ENCODE measurements at regions not wholly inside any gene's neighbourhood (a gene's known extent, or its start where the extent isn't known, plus 50 kb on each side); places are given as distances from the start of the nearest gene placed in this dataset.

DNA sequence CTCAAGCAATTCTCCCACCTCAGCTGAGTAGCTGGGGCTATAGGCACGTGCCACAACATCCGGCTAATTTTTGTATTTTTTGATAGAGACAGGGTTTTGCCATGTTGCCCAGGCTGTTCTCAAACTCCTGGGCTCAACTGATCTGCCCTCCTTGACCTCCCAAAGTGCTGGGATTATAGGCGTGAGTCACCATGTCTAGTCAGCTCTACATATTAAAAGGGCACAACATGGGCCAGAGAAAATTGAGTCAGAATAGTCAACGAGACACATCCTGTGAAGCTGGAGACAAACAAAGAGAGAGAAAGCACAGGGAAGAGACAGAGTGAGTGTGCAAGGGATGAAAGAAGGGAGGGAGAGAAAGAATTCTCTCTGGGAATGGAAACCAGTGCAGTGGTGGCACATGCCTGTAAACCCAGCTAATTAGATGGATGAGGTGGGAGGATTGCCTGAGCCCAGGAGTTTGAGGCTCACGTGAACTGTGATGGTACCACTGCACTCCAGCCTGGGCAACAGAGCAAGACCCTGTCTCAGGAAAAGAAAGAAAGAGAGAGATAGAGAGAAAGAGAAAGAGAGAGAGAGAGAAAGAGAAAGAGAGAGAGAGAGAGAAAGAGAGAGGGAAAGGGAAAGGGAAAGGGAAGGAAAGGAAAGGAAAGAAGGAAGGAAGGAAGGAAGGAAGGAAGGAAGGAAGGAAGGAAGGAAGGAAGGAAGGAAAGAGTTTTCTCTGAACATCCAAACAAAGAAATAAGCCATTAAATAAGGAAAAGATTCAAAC is 107.2 kb upstream of the SLC25A36 start:
- Histone ChIP-seq H3K36me3 (ENCODE audit: control insufficient read depth in 3 of 3, insufficient read depth in 3 of 3, low read length in 3 of 3) (no peaks in the 10 kb centered on the region), H3K27me3 (ENCODE audit: control insufficient read depth in 3 of 3, insufficient read depth in 3 of 3, low read length in 3 of 3) (no peaks in the 10 kb centered on the region), H3K9ac (ENCODE audit: low read depth in 1 of 3, low read length in 3 of 3) (no peak overlapping the region), H3K4me1 (ENCODE audit: control insufficient read depth in 3 of 3, insufficient read depth in 3 of 3, low read length in 3 of 3) (no peaks in the 10 kb centered on the region), H3K4me3 (ENCODE audit: low read length in 3 of 3) (no peak overlapping the region), H3K9me3 (ENCODE audit: control insufficient read depth in 3 of 3, low read length in 3 of 3) (no peaks in the 10 kb centered on the region), H3K27ac (ENCODE audit: low read depth, low read length) (no peak overlapping the region)

DNA sequence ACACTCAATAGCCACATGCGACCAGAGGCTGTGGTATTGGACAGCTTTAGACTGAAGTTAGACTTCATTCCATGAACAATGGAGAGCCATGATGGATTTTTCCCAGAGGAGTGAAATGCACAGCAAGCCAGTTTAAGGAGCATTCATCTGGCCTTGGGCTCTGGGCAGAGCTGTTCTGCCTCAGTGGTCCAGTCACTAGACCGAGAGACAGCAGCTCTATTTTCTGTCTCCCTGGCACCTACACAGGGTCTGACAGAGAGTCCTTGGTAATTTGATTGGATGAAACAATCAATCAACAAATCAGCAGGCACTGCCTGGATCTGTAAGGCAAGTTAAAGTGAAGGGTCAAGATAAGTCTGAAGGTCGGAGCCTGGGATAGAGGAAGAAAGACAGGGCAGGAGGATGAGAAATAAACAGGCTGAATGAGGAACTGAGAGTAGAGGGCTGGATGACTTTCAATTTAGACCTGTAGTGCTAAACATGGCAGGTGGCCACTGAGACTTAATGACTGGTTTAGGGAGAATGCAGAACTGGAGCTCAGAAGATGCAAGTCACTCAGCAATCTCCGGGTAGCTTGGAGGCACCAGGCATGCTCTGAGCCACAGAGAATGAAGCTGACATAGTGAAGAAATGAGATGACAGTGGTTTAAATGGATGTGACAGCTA is 98.5 kb upstream of the SLC25A36 start:
- Histone ChIP-seq H3K36me3 (ENCODE audit: control insufficient read depth in 3 of 3, insufficient read depth in 3 of 3, low read length in 3 of 3) (no peaks in the 10 kb centered on the region), H3K9me3 (ENCODE audit: control insufficient read depth in 3 of 3, low read length in 3 of 3) (no peaks in the 10 kb centered on the region), H3K4me3 (ENCODE audit: low read length in 3 of 3) (no peak overlapping the region), H3K9ac (ENCODE audit: low read depth in 1 of 3, low read length in 3 of 3) (no peak overlapping the region), H3K27me3 (ENCODE audit: control insufficient read depth in 3 of 3, insufficient read depth in 3 of 3, low read length in 3 of 3) (no peaks in the 10 kb centered on the region), H3K27ac (ENCODE audit: low read depth, low read length) (no peak overlapping the region), H3K4me1 (ENCODE audit: control insufficient read depth in 3 of 3, insufficient read depth in 3 of 3, low read length in 3 of 3) (no peaks in the 10 kb centered on the region)

DNA sequence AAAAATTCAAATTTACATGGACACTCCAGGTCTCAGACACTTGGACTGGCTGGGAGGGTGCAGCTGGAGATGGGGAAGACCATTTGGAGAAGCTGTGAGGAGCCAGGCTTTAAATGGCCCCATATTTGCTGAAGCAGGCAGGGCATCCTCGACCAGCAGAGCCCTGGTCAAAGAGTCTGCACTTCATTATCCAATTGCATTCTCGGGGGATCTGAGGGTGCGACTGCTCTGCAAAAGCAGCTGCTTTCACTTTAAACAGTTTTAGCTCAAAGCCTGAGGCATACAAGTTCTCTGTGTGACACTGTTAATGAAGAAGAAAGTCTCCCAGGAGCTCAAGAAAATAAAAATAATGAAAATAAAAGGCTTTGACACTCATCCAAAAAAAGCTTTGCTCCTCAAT is 98.0 kb upstream of the SLC25A36 start:
- H3K4me1 ChIP-seq (ENCODE audit: control insufficient read depth in 3 of 3, insufficient read depth in 3 of 3, low read length in 3 of 3) = peaks cover 0 to 1% (median under 1%) of the 10 kb centered on the region in 3 donors
- no peak overlapping the region for H3K9ac ChIP-seq (ENCODE audit: low read depth in 1 of 3, low read length in 3 of 3)
- H3K27me3 ChIP-seq (ENCODE audit: control insufficient read depth in 3 of 3, insufficient read depth in 3 of 3, low read length in 3 of 3) = no peaks in the 10 kb centered on the region
- no peaks in the 10 kb centered on the region for H3K9me3 ChIP-seq (ENCODE audit: control insufficient read depth in 3 of 3, low read length in 3 of 3)
- H3K4me3 ChIP-seq (ENCODE audit: low read length in 3 of 3) = no peak overlapping the region
- H3K36me3 ChIP-seq (ENCODE audit: control insufficient read depth in 3 of 3, insufficient read depth in 3 of 3, low read length in 3 of 3) = no peaks in the 10 kb centered on the region
- H3K27ac ChIP-seq (ENCODE audit: low read depth, low read length) = no peak overlapping the region

DNA sequence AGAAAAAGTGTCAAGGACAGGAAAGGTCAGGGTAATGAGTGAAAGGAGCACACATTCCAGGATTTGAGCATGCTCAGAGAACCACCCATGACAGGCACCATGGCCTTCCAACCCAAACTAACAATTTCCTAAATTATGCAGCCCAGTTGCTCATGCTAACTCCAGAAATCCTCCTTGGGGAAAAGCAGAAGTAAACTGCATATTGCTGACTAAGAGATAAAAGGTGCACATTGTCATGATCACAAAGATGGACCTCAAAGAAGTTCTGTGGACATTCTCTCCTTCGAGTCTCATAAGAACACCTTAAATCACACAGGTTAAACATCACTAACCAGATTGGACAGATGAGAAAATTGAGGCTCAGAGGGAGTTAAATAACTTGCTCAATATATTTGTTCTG is 97.6 kb upstream of the SLC25A36 start:
- Histone ChIP-seq H3K27me3 (ENCODE audit: control insufficient read depth in 3 of 3, insufficient read depth in 3 of 3, low read length in 3 of 3) (no peaks in the 10 kb centered on the region), H3K27ac (ENCODE audit: low read depth, low read length) (no peak overlapping the region), H3K9ac (ENCODE audit: low read depth in 1 of 3, low read length in 3 of 3) (no peak overlapping the region), H3K9me3 (ENCODE audit: control insufficient read depth in 3 of 3, low read length in 3 of 3) (no peaks in the 10 kb centered on the region), H3K4me1 (ENCODE audit: control insufficient read depth in 3 of 3, insufficient read depth in 3 of 3, low read length in 3 of 3) (peaks cover 0 to 6% (median 5%) of the 10 kb centered on the region in 3 donors), H3K36me3 (ENCODE audit: control insufficient read depth in 3 of 3, insufficient read depth in 3 of 3, low read length in 3 of 3) (no peaks in the 10 kb centered on the region), H3K4me3 (ENCODE audit: low read length in 3 of 3) (no peak overlapping the region)

DNA sequence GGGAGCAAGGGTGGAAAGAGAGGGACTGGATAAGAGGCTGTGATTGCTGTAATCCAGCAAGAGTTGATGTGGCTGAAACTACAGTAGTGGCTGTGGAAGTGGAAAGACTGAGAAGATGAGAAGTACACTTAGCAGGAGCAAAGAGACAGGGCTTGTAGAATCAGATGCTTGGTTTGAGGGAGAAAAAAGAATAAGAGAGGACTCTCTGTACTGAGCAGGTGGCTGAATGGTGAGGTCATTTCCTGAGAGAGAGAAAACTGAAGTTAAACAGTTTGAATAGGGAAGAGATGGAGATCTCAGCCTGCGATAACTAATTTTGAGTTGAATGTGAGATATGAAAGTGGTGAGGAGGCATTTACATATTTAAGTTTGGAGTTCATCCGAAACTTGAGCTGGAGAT is 95.8 kb upstream of the SLC25A36 start:
- Histone ChIP-seq H3K27ac (ENCODE audit: low read depth, low read length) (no peak overlapping the region), H3K9me3 (ENCODE audit: control insufficient read depth in 3 of 3, low read length in 3 of 3) (no peaks in the 10 kb centered on the region), H3K4me1 (ENCODE audit: control insufficient read depth in 3 of 3, insufficient read depth in 3 of 3, low read length in 3 of 3) (peaks cover 0 to 20% (median 13%) of the 10 kb centered on the region in 3 donors), H3K27me3 (ENCODE audit: control insufficient read depth in 3 of 3, insufficient read depth in 3 of 3, low read length in 3 of 3) (no peaks in the 10 kb centered on the region), H3K36me3 (ENCODE audit: control insufficient read depth in 3 of 3, insufficient read depth in 3 of 3, low read length in 3 of 3) (no peaks in the 10 kb centered on the region), H3K4me3 (ENCODE audit: low read length in 3 of 3) (no peak overlapping the region), H3K9ac (ENCODE audit: low read depth in 1 of 3, low read length in 3 of 3) (no peak overlapping the region)

DNA sequence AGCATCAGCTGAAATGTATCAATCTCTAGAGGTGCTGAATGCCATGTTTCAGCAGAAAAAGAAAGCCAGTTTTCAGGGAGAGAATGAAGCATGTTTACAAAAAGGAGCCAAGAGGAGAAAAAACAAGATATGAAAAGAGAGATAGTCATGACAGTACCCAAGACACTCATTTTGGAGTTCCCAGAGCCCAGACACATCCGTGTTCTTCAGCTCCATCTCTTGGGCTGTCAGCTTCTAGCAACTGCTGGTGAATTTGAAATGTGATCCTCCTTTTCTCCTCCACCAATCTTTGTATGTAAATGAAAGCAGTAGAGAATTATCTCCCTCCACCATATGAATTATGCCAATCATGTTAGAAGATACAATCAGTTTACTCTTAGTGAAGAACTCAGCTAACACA is 93.0 kb upstream of the SLC25A36 start:
- Histone ChIP-seq H3K36me3 (ENCODE audit: control insufficient read depth in 3 of 3, insufficient read depth in 3 of 3, low read length in 3 of 3) (no peaks in the 10 kb centered on the region), H3K9ac (ENCODE audit: low read depth in 1 of 3, low read length in 3 of 3) (no peak overlapping the region), H3K27ac (ENCODE audit: low read depth, low read length) (no peak overlapping the region)

DNA sequence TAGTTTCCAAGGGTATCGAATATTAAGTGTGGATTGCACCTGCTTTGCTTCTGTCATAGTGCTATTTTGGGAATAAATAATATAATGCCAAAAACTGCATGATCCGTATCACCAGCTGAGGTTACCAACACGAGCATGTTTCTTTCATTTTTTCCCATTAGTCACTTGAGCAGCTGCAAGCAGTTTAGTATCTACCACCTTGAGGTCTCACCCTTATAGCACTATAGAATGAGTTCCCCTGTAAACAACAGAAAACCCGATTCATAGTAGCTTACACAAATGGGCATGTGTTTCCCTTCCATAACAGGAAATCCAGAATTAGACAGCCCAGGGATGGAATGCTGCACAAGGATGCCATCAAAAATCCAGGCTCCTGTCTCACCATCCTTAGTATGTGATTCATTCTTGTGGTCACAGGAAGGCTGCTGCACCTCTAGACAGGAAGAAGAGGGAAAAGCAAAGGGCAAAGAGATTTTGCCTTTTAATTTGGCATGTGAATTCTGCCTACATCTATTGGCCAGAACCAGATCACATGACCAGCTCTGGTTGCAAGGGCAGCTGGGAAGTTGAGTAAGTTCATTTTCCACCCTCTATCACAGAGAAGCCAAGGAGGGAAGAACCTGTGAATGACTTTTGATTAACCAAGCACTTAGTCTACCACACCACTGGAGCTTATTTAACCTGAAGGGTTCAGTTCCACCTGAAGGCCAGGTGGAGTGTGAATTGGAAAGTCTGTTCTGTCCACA is 91.3 kb upstream of the SLC25A36 start:
- H3K36me3 ChIP-seq (ENCODE audit: control insufficient read depth in 3 of 3, insufficient read depth in 3 of 3, low read length in 3 of 3) = no peaks in the 10 kb centered on the region
- peak overlapping the region in 2 of 3 donors; percentile 18 to 27 for H3K9ac ChIP-seq (ENCODE audit: low read depth in 1 of 3, low read length in 3 of 3)
- peak overlapping the region; percentile 34 to 55 (median 45) for H3K4me3 ChIP-seq (ENCODE audit: low read length in 3 of 3)
- no peaks in the 10 kb centered on the region for H3K9me3 ChIP-seq (ENCODE audit: control insufficient read depth in 3 of 3, low read length in 3 of 3)
- H3K27ac ChIP-seq (ENCODE audit: low read depth, low read length) = peak overlapping the region; percentile 68
- no peaks in the 10 kb centered on the region for H3K27me3 ChIP-seq (ENCODE audit: control insufficient read depth in 3 of 3, insufficient read depth in 3 of 3, low read length in 3 of 3)
- peaks cover 0 to 21% (median 13%) of the 10 kb centered on the region in 3 donors for H3K4me1 ChIP-seq (ENCODE audit: control insufficient read depth in 3 of 3, insufficient read depth in 3 of 3, low read length in 3 of 3)

More for the DNA sequence above, 93.0 kb upstream of the SLC25A36 start:
- Histone ChIP-seq H3K27me3 (ENCODE audit: control insufficient read depth in 3 of 3, insufficient read depth in 3 of 3, low read length in 3 of 3) (no peaks in the 10 kb centered on the region), H3K4me3 (ENCODE audit: low read length in 3 of 3) (no peak overlapping the region), H3K4me1 (ENCODE audit: control insufficient read depth in 3 of 3, insufficient read depth in 3 of 3, low read length in 3 of 3) (peaks cover 0 to 21% (median 13%) of the 10 kb centered on the region in 3 donors), H3K9me3 (ENCODE audit: control insufficient read depth in 3 of 3, low read length in 3 of 3) (no peaks in the 10 kb centered on the region)

DNA sequence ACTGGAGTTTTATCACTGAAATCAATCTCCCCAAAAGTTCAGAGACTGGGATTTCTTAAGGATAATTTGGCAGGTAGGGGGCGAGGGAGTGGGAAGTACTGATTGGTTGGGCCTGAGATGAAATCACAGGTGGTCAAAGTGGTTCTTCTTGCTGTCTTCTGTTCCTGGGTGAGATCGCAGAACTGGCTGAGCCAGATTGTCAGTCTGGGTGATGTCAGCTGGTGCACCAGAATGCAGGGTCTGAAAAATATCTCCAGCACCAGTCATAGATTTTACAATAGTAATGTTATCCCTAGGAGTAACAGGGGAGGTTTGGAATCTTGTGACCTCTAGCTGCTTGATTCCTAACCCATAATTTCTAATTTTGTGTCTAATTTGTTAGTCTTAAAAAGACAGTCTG is 86.7 kb upstream of the SLC25A36 start:
- no peaks in the 10 kb centered on the region for H3K36me3 ChIP-seq (ENCODE audit: control insufficient read depth in 3 of 3, insufficient read depth in 3 of 3, low read length in 3 of 3)
- no peaks in the 10 kb centered on the region for H3K27me3 ChIP-seq (ENCODE audit: control insufficient read depth in 3 of 3, insufficient read depth in 3 of 3, low read length in 3 of 3)
- H3K9ac ChIP-seq (ENCODE audit: low read depth in 1 of 3, low read length in 3 of 3) = no peak overlapping the region
- no peak overlapping the region for H3K27ac ChIP-seq (ENCODE audit: low read depth, low read length)
- H3K4me3 ChIP-seq (ENCODE audit: low read length in 3 of 3) = no peak overlapping the region
- H3K9me3 ChIP-seq (ENCODE audit: control insufficient read depth in 3 of 3, low read length in 3 of 3) = no peaks in the 10 kb centered on the region
- H3K4me1 ChIP-seq (ENCODE audit: control insufficient read depth in 3 of 3, insufficient read depth in 3 of 3, low read length in 3 of 3) = peaks cover 0 to 8% (median 0%) of the 10 kb centered on the region in 3 donors

DNA sequence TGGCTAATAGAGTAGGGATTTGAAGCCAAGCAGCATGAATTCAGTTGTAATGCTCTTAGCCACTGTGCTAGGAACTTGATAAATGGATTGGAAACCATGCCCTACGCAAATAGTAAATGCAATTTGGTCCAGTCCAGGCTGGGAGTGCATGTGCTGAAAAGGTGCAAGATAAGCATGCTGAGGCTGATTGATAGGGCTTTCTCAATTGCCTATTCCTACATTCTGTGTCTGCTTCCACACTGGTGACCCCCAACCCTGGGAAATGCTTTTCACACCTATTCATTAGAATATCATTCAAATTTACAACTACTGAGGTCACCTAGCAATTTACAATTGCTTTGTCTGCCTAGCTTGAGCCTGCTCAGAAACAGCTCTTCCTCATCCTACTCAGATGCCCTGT is 84.7 kb upstream of the SLC25A36 start:
- H3K36me3 ChIP-seq (ENCODE audit: control insufficient read depth in 3 of 3, insufficient read depth in 3 of 3, low read length in 3 of 3) = no peaks in the 10 kb centered on the region
- no peaks in the 10 kb centered on the region for H3K9me3 ChIP-seq (ENCODE audit: control insufficient read depth in 3 of 3, low read length in 3 of 3)
- H3K4me3 ChIP-seq (ENCODE audit: low read length in 3 of 3) = no peak overlapping the region
- H3K27ac ChIP-seq (ENCODE audit: low read depth, low read length) = no peak overlapping the region
- H3K27me3 ChIP-seq (ENCODE audit: control insufficient read depth in 3 of 3, insufficient read depth in 3 of 3, low read length in 3 of 3) = no peaks in the 10 kb centered on the region
- no peaks in the 10 kb centered on the region for H3K4me1 ChIP-seq (ENCODE audit: control insufficient read depth in 3 of 3, insufficient read depth in 3 of 3, low read length in 3 of 3)
- H3K9ac ChIP-seq (ENCODE audit: low read depth in 1 of 3, low read length in 3 of 3) = no peak overlapping the region

DNA sequence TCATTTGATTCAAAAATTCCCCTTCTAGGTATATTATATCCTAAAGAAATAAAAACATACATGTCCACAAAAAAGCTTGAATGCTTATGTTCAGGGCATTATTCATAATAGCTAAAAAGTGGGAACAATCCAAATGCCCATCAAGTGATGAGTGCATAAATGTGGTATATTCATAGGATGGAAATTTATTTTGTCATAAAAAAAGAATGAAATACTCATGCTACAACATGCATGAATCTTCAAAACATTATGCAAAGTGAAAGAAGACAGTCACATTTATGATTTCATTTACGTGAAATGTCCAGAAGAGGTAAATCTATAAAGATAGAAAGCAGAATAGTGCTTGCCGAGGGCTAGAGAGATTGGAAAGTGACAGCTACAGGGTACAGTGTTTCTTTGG is 83.6 kb upstream of the SLC25A36 start:
- Histone ChIP-seq H3K9me3 (ENCODE audit: control insufficient read depth in 3 of 3, low read length in 3 of 3) (no peaks in the 10 kb centered on the region), H3K4me1 (ENCODE audit: control insufficient read depth in 3 of 3, insufficient read depth in 3 of 3, low read length in 3 of 3) (no peaks in the 10 kb centered on the region)

More for the DNA sequence above, 83.6 kb upstream of the SLC25A36 start:
- H3K27ac ChIP-seq (ENCODE audit: low read depth, low read length) = no peak overlapping the region
- H3K36me3 ChIP-seq (ENCODE audit: control insufficient read depth in 3 of 3, insufficient read depth in 3 of 3, low read length in 3 of 3) = no peaks in the 10 kb centered on the region
- no peak overlapping the region for H3K4me3 ChIP-seq (ENCODE audit: low read length in 3 of 3)
- H3K27me3 ChIP-seq (ENCODE audit: control insufficient read depth in 3 of 3, insufficient read depth in 3 of 3, low read length in 3 of 3) = no peaks in the 10 kb centered on the region
- no peak overlapping the region for H3K9ac ChIP-seq (ENCODE audit: low read depth in 1 of 3, low read length in 3 of 3)
